ENCODE measurements at regions not wholly inside any gene's neighbourhood (a gene's known extent, or its start where the extent isn't known, plus 50 kb on each side); places are given as distances from the start of the nearest gene placed in this dataset.
"Not testable (repeated sequence)": the region's sequence is repeated elsewhere in the genome, so short reads cannot be mapped to it uniquely, and the experiment has no call there.

DNA sequence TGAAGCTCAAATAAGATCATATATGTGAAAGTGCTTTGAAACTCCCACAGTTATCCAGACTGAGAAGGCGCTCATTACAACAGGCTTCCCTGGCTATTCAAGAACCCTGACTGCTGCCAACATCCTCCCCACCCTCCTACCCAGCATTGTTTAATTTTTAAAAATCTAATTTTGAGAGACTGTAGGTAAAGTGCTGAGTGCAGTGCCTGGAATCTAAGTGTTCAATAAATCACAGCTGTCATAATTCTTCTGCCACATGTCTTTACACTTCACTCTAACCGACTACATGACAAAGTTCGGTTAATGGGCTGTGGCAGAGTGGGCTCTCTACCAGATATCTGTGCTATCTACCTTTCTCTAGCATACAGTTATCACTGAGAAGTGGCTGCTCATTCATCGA, 255.6 kb upstream of the C9orf72 start:
- no peak for DNase-seq

DNA sequence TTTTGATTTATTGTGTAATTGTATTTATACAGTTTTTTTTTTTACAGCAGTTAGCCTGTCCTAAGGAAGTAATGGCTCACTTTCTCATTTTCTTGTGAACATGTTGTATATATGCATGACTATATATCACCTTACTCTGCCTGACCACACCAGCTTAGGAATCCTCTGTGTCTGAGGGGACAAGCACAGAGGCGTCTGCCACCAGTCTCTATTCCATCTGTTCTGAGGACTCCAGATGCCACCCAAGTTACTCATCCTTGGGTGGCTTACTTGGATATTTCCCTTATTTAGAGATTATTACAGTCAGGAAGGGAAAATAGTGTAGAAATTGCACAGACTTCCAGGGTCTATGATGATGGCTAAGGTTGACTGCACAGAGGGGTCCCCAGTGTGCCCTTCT, 256.3 kb upstream of the C9orf72 start:
- no peak for DNase-seq

DNA sequence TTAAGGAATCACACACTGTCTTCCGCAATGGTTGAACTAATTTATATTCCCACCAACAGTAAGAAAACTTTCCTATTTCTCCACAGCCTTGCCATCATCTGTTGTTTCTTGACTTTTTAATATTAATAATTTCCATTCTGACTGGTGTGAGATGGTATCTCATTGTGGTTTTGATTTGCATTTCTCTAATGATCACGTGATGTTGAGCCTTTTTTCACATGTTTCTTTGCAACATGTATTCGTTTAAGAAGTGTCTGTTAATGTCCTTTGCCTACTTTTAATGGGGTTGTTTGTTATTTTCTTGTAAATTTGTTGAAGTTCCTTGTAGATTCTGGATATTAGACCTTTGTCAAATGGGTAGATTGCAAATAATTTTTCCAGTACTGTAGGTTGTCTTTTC, 258.8 kb upstream of the C9orf72 start:
- not testable (repeated sequence) for DNase-seq

DNA sequence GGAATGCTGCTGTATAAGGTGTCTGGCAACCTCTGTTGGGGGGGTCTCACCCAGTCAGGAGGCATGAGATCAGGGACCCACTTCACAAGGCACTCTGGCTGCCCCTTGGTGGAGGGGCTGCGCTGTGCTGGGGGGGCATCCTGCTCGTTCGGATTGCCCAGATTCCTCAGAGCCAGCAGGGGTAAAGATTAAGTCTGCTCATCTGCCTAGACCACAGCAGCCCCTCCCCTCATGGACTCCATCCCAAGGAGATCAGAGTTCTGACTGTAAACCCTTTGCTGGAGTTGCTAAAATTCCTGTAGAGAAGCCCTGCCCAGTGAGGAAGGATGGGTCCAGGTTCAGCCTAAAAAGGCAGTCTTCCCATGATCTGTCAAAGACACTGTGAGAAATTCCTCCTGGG, 262.0 kb upstream of the C9orf72 start:
- no peak for DNase-seq

DNA sequence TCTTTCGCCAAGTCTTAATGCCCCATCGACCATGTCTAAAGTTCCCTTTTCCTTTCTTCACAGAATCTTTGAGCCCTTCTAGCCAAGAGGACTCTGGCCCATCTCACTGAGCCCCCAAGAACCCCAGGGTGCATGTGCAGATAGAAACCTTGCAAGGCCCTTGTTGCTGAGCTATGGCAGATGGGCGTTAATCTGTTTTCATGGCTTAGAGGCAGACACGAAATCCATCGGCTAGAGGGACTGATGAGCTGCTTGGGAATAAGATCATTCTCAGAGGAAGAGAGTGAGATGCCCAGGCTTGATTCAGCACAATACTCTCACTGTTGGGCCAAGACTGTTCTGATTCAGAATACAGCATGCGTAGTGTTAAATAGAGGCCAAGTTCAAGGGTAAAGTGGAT, 262.5 kb upstream of the C9orf72 start:
- no peak for DNase-seq

DNA sequence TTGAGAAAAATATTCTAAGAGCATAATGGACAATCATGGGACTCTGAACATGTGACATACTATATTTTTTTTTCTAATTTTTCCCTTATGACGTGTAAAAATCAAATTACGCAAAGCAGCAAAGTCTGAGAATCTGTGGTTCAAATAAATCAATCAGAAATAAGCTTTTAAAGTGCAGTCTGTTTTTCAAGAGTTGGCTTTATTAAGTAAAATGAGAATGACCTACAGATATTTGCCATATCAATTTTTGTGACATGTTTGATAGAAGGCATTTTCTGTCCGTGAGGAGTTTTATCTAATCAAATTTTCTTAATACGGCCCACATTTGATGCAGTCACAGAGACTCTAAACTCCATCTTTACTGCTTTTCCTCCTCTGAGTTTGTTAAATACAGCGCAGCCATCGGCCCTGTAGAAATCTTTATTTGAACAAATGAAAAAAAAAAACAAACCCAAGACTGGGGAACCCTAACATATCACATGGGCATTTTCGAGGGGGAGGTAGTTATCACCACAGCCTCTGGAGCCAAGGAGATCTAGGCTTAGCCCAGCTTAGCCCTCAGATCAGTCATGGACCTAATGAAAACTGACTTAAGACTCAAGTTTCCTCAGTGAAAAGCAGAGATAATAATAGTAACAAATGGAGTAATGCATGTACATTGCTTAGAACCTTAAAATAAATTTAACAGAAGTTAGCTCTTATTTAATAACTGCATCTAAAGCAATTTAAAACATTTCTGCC, 263.6 kb upstream of the C9orf72 start:
- DNase-seq: no peak

DNA sequence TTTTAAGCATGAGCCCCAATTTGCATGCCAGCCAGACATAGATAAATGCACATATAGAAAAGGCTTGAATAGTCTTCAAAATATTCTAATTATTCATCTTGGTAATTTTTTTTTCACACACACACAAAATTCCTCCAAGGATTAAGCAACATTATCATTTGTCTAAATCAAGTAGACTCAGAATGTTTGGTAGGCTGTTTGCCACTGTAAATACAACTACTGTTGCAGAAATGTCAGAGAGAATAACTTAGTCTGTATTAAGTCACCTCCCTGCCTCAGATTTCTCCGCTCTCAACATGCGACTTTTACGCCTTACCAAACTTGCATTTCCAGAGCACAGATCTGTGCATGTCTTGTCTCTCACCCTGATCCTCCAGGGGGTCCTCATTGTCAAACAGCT, 265.6 kb upstream of the C9orf72 start:
- no peak for DNase-seq

DNA sequence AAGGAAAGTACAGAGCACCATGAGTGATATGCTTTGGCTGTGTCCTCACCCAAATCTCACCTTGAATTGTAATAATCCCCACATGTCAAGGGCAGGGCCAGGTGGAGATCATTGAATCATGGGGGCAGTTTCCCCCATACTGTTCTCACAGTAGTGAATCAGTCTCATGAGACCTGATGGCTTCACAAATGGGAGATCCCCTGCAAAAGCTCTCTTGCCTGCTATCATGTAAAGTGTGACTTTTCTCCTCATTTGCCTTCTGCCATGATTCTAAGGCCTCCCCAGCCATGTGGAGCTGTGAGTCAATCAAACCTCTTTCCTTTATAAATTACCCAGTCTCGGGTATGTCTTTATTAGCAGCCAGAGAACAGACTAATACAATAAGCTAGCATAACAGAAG, 266.5 kb upstream of the C9orf72 start:
- DNase-seq: not testable (repeated sequence)

DNA sequence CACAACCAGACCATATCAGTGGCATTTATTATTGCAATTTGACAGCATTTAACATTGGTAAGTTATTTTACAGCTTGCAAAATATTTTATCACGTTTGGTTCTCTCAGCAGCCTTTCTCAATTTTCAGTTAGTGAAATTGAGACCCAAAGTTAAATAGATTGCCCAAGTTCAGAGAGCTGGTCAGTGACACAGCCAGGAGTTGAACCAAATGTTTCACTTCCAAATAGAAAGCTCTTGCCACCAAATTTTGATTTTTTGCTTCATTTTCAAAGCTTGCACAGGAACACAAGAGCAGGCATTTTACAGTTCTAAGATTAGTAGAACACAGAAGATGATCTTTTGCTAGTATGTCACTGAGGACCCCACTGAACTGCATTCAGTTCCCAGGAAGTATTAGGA, 271.5 kb upstream of the C9orf72 start:
- DNase-seq: no peak

DNA sequence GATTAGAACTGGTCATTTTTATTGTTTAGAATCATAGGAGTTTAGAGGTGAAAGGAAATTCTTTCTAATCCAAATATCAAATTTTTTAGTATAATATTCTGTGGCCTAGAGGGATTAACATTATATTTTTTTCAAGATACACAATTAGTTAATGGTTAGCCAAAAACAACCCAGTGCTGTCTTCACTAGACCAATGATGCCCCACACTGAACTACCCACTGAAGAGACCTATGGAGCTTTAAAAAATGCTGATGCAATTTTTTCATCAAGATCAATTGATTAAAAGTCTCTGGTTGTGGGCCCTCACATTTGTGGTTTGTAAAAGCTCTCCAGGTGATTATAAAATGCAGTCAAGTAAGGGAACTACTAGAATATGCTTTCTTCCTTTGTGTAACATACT, 274.1 kb upstream of the C9orf72 start:
- DNase-seq: peak; percentile 38

DNA sequence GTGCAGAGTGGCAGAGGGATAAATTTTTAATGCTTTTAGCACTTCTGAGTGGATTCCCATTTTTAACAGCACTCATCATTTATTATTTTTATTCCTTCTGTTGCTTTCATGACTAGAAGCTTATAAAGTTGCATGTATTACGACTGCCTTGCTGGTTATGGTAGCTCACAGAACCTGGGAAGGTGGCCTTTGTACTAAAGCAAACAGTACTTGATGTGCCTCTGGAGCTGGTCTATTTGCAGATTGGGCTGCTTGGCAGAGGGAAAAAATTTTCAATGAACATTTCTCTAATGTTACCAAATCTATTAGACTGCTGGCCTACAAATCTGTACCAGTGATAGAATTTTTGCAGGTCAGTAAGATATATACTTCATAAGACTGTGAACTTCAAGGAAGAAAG, 274.5 kb upstream of the C9orf72 start:
- DNase-seq: peak; percentile 64

DNA sequence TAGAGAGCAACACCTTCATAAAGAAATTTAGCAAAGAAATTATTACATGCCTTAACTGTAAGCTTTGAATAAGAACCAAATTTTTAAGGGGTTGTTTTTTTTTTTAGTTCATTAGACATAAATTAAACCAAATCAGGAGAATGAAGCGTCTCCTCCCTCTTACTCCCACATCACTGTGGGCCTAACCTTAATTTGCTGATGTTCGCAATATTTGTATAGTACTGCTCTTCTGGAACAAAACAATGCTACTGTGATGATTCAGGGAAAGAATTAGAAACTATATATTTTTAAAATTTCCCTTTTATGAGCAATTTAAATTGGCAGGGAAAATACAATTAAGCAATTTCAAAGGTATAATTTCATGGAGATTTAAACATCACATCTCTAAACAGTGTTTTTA, 275.0 kb upstream of the C9orf72 start:
- no peak for DNase-seq

DNA sequence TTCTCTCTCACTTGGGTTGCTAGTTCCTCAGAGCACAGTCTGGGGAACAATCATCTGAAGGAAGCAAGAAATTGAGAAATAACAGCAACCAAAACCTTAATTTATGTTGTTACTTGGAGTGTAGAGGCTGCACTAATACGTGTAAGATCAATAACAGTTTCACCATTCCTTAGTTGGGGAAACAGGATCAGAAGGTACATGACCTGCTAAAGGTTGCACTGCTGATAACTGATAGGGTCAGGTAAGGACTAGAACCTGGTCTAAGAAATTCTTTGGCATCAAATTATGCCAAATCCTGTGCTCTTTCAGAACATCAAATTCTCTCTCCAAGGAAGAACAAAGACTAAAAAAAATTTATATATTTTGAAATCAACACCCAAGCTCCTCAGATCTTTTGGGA, 278.6 kb upstream of the C9orf72 start:
- no peak for DNase-seq

DNA sequence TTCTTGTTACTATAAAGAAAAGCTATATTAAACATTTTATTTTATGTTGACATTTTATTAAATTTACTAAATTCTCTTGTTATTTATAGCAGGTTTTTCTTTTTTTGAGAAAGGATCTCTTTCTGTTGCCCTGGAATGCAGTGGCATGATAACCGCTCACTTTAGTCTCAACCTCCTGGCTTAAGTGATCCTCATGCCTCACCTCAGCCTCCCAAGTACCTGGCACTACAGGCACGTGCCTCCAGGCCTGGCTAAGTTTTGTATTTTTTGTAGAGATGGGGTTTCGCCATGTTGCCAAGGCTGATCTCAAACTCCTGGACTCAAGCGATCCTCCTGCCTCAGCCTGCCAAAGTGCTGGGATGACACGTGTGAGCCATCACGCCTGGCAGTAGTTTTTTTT, 280.2 kb upstream of the C9orf72 start:
- no peak for DNase-seq

DNA sequence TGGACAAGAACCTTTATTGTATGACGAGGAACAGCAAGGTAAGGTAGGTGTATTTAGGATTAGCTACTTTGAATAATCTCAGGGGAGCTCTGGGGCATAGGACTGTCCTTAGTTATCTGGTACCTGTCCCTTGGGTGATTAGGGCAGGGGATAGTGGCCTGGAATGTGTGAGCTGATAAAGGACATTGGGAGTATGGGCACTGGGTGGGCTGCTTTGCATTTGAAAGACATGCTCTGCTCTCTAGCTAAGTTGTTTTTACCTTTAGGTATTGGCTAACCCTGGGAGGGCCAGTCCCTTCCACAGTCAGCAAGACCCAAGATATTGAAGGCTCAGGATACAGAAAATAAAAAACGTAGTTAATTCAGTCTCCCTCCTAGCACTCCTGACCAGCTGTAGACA, 282.8 kb upstream of the C9orf72 start:
- DNase-seq: no peak

DNA sequence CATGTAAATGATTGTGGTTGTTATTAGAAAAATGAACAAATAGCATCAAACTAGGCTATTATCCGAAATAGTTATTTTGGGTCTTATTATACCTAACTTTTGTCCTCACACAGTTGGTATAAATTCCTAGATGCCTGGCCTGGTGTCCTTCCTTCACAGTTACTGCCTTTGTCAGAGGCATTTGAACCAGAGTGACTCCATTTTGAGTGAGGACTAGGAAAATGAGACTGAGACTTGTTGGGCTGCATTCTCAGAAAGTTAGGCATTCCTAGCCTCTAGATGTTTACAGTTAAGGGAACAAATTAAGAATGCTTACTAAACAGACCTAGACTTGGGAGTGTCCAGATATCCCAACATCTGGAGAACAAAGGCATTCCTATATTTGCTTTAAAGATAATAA, 283.5 kb upstream of the C9orf72 start:
- no peak for DNase-seq

DNA sequence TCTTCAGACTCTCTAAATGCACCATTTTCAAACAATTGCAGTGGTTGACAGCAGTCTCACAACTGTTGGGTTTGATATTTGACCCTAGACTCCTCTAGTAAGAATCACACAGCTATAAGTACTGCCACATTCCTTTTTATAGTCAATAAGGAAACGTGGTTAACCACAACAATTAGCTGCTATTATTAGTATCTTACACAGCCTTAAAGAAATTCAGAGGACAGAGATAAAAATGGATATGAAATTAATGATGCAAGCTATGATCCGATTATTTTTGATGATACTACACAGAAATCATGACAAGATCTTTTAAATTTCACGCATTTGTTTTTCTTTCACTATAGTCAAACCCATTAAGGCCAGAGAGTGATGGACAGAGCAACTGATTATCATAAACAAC, 288.6 kb upstream of the C9orf72 start:
- no peak for DNase-seq

DNA sequence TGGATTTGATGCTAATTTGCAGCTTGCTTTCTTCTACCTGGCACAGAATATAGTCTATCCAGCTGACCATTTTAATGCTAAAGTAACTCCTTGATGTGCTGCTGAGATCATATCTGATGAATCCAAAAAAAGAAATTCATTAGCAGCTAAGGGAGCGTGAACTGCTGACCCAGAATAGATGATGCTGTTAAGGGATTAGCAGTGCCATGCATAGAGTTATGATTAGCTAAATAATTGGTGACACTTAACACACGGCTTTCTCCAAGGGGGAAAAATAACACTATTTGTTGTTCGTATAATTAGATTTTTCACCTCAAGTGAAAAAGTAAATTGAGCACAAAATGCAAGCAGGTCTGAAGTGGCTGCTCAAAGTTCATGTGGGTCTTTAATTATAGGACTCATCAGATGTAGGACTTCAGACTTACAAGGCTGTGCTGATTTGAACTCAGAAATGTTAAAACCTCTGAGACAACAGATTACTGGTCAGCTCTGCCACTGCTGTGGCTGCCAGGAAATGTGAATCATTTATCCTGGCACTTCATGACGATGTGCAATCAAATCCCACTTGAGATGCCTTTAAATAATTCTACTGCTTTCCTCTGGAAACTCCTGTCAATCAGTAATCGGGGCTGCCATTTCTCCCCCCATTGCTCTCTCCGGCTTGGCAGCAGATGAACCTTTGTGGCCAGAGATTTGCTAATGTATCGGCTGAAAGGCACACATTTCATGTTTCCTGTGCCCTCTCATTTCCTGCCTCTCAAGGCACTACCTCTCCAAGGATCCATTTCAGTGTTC, 291.6 kb upstream of the C9orf72 start:
- peak; percentile 75 for DNase-seq

DNA sequence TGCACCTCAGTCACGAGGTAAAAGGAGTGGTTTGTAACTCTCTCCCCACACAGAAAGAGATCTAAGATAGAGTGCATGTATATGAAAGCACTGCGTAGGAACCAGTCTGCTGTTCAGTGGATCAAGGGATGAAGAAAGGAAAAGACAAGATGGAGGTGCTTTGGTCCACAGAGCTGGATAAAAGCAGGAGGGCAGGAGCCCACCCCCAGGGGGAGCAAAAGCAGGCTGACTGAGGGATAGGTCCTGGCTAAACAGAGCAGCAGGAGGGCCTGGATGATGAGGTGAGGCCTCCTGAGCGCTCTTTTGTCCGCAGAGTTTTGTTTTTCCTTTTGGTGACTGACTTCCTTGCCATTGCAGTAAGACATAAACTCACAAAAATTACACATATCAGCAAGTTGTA, 293.5 kb upstream of the C9orf72 start:
- DNase-seq: no peak

DNA sequence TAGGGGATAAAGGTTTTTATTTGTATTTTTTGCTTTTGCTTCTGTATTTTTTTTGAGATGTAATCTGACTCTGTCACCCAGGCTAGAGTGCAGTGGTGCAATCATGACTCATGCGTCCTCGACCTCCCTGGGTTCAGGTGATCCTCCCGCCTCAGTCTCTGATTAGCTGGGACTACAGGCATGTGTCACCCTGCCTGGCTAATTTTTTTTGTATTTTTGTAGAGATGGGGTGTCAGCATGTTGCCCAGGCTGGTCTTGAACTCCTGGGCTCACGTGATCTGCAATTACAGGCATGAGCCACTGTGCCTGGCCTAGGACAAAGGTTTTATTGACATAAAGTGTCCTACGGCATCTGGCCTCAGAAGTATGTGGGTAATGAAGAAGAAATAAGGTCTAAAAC, 297.1 kb upstream of the C9orf72 start:
- DNase-seq: peak; percentile 63

DNA sequence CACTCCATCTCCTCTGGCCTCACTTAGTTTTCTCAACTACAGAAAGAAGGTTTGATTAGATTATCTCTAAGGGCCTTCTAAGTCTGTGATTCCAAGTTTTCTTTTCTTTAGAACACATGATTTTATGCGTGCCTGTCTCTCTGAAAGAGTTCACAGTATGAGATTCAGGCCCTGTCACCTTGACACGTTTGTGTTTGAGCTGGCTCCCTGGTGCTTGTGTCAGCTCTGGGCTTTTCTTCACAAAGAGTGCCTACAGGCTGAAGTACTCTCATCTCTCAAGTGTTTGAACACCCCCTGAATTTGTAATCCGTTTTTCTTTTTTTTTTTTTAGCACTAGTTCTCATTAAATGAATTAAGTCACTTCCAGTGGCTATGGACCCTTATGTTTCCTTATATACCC, 306.9 kb upstream of the C9orf72 start:
- peak; percentile 47 for DNase-seq

DNA sequence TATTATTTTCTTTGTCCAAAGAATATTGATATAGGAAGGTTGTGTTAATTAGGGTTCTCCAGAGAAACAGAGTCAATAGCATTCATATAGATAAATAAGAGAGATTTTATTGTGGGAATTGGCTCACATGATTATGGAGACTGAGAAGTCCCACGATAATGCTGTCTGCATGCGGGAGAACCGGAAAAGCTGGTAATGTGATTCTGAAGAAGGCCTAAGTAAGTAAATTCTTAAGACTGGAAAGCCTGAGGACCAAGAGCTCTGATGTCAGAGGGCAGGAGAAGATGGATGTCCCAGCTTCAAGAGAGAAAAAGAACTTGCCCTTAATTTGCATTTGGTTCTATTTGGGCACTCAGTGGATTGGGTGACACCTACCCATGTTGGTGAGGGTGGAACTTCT, 307.4 kb upstream of the C9orf72 start:
- DNase-seq: peak; percentile 15

DNA sequence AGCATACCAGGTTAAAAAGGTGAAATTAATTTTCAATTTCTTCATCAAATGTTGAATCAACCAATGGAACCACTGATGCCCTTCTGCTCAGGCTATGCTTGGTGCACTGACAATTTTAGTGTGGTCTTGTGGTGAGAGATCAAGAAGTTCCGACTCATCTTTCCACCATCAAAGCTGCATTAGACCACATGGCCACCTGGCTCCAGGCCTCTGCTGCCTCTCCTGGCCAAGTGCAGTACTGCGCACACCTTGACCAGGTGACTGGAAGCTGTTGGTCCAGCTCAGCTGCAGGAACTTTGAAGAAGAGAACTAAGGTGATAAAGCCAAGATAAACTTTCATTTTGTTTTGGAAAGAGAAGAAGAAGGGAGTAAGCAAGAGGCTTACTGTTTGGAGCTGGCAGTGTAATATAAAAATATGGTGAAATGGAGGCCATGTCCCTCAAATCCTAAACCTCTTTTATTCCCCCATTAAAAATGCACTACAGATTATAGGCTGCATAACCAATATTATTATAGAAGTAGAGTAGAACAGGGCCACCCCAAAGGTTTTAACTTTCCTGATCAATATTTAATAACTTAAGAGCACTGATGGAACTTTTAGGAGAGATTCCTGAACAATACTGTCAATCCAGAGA, 315.5 kb upstream of the C9orf72 start:
- peak; percentile 73 for DNase-seq

DNA sequence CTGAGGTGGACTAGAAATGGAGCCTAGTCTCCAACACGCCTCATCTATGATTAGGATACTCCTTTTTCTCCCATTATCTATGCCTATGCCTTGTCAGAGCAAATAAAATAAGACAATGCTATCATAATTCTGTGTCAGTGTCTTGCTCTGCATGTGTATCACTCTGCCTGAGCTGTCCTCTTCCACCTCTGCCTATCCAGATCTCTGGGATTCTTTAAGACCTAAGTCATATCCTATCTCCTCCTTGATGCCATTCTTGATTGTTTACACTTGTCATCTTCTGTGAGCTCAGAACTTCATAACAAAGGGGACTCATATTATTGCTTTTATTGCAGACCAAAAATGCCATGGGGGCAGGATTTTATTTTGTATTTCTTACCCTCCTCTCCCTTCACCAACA, 351.2 kb upstream of the C9orf72 start:
- DNase-seq: no peak
